ENCODE measurements at regions not wholly inside any gene's neighbourhood (a gene's known extent, or its start where the extent isn't known, plus 50 kb on each side); places are given as distances from the start of the nearest gene placed in this dataset.

DNA sequence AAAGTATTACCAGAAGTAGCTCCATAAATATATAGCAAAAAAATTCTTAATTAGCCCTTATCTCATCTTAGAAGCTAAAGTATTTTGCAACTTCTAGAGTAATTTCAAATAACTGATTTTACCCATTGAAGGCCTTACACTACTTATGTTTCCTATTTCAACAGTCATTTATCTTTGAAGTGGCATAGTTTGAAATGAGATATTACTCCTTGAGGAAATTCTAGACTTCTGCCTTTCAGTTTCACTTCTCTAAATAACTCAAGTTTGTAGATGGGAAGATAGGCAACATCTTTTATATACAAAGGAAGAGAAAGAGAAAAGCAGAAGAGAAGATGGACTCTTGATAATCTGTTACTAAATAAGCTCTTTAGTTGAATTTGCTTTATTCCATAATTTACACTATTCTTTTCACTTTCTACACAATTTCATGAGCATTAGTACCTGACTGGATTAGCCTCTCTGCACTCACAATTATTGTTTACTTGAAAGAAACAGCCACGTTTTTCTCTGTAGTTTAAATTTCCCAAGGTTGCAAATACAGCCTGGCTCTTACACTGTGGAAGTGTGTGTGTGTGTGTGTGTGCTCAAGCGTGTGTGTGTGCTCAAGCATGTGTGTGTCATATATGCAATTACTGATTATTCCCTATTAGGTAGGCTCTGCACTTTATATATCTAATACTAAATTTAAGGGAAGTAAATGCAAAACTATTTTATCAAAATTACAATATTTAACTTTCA, 60.6 kb upstream of the EMB start:
- TF ChIP-seq, protein P1, sequence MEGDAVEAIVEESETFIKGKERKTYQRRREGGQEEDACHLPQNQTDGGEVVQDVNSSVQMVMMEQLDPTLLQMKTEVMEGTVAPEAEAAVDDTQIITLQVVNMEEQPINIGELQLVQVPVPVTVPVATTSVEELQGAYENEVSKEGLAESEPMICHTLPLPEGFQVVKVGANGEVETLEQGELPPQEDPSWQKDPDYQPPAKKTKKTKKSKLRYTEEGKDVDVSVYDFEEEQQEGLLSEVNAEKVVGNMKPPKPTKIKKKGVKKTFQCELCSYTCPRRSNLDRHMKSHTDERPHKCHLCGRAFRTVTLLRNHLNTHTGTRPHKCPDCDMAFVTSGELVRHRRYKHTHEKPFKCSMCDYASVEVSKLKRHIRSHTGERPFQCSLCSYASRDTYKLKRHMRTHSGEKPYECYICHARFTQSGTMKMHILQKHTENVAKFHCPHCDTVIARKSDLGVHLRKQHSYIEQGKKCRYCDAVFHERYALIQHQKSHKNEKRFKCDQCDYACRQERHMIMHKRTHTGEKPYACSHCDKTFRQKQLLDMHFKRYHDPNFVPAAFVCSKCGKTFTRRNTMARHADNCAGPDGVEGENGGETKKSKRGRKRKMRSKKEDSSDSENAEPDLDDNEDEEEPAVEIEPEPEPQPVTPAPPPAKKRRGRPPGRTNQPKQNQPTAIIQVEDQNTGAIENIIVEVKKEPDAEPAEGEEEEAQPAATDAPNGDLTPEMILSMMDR (IDR thresholded peaks at IDR 0.05) = no peak
- no peak for TF ChIP-seq ZFX (IDR thresholded peaks at IDR 0.05; ENCODE audit: borderline replicate concordance)
